GM19239 (cell line): ENCODE measurements at regions not wholly inside any gene's neighbourhood (a gene's known extent, or its start where the extent isn't known, plus 50 kb on each side); places are given as distances from the start of the nearest gene placed in this dataset.
"Not testable (repeated sequence)": the region's sequence is repeated elsewhere in the genome, so short reads cannot be mapped to it uniquely, and the experiment has no call there.

Source experiments
- DNase-seq: peaks from one replicate; pipeline ENCODE4 v3.0.0; 2011; ENCODE audit warnings: low spot score; ENCODE audit not compliant: insufficient read length
- FAIRE-seq: peaks from 2 replicates; lab custom pipeline; 2011; peaks lifted over from hg19 to GRCh38; lab: Jason Lieb, UNC

DNA sequence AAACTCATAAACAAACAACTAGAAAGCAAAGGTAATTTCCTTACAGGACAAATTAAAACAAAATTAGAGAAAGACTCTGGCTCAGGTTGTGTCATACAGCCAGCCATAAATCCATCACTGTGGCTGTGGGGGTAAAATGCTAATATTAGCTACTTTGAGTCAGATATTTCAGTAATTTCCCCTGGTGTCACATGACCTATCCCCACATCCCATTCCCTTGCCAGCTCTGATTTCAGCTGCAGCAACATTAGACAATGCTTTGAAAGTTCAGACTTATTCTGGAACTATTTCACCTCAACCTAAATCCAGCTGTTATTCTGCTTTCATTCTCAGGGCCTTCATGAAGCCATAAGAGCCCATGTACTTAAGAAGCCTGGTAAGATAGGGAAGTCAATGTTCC lies 55.3 kb downstream of the RPL10L start:
- no peak for DNase-seq
- FAIRE-seq = no peak

DNA sequence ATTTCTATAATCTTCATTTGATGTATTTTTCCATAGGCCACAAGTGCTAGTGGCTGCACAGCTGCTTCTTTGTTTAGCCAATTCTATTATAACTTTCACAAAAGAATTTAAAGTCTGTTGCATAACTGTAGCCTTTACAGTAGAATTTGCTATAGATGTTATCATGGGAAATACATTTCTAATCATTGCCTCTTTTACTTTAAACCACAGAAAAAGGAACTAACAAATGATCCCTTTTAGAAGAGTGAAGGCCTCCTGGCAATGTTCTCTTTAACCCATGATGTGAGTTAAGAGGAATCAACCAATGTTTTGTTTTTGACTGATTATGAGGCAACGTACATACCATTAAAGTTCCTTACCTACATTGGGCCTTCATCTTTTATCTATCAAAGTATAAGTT lies 68.8 kb downstream of the RPL10L start:
- FAIRE-seq = no peak
- DNase-seq = no peak

DNA sequence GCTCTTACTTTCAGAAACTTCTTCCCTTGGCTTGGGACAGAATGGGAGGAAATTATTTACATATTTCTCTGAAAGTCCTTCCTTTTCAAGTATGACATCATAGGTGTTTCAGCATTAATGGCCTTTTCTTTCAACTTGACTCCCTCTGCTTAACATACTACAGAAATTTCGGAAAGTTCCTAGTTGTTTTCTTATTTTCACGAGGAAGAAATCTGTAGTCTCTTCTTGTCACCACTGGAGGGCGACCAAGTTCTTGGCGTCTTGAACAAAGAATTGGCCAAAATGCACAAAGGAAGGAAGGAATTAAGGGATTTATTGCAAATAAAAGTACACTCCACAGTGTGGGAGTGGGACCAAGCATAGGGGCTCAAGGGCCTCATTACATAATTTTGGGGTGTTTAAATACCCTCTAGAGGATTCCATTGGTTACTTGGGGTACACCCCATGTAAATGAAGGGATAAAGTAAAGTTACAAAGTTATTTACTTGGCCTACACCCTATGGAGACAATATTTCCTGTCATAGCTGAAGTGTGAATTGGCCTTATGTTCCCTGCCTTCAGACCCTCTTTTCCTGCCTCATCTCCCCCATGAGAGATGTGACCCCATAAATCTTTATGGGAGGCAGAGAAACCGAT lies 70.4 kb downstream of the RPL10L start:
- FAIRE-seq = no peak
- DNase-seq = no peak

DNA sequence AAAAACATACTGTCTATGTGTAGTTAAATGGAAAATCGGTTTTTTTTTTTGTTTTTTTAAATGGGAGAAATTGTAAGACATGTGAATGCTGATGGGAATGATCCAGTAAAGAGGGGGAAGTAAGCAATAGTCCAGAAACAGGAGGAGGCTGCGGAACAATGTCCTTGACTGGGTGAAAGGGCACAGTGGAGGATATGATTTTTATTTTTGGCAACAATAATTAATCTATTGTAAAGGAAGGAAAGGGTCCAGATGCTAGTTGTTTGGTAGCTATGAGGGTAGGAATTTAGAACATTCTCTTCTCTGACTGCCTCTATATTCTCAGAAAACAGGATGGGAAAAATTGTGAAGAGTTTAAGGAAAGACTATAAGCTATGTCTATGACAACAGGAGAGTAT lies 76.6 kb downstream of the RPL10L start:
- no peak for DNase-seq
- FAIRE-seq = no peak

DNA sequence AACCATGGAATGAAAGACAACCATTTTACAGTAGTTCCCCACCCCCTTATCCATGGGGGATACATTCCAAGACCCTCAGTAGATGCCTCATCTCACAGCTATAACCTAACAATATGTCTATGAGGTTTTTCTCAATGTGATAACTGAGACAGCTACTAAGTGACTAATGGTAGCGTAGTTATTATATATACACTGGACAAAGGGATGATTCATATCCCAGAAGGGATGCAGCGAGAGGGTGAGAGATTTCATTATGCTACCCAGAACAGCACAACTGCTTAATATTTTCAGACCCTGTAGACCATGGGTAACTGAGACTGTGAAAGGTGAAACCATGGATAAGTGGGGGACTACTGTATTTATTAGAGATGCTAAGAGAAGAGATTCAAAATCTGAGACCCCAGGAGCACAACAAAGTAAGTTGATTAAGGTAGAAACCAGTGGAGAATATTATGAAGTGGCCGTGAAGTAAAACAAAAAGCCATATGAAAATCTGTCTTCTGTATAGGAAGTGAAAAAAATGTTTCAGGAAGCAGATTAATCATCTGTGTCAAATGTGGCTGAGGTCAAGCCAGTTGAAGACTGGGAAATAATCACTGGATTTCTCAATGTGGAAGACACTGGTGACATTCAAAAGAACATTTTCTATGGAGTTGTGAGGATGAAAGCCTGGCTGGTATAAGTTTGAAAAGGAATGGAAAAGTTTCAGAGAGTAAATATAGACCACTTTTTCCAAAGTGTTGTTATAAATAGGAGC lies 77.2 kb downstream of the RPL10L start:
- DNase-seq = no peak
- FAIRE-seq = no peak

DNA sequence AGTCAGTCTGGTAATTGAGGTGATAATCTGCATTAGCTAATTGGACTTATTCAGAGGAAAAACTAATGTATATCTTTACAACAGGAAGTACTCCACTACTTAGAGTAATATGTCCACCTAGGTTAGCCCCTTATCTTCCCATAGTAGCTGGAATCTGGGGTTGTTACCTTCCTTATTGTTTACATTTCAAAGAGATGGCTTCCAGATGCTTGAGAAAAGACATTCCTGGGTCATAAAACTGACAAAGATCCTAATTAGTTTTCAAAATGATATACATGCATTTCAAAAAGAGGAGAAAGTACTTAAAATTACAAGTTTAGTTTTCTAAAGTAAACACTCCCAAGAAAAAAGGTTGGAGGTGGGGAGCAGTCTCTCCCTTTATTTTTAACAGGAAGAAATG lies 78.1 kb downstream of the RPL10L start:
- FAIRE-seq (no peak), DNase-seq (no peak)

DNA sequence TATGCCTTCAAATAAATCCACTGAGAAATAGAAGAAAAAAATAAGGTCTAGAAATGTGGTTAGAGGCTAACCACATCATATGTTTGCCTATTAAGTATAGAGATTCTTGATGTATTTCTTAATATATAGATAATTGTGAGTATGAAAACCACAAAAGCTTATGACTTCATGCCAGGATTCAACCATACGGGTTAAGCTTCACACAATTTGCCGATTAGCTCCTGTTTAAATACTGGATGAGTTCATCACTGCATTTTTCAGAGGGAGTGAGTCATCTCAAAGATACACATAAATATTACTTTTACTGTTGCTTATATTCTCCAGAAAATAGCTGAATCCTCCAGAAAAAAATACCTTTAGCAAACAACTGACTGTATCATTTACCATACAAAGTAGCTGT lies 79.6 kb downstream of the RPL10L start:
- no peak for FAIRE-seq
- DNase-seq = no peak

DNA sequence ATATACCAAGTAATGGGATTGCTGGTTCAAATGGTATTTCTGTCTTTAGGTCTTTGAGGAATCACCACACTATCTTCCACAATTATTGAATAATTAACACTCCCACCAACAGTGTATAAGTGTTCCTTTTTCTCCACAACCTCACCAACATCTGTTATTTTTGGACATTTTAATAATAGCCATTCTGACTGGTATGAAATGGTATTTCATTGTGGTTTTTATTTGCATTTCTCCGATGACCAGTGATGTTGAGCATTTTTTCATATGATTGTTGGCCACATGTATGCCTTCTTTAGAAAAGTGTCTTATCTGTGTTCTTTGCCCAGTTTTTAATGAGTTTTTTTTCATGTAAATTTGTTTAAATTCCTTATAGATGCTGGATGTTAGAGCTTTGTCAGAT lies 83.4 kb downstream of the RPL10L start:
- DNase-seq = not testable (repeated sequence)

DNA sequence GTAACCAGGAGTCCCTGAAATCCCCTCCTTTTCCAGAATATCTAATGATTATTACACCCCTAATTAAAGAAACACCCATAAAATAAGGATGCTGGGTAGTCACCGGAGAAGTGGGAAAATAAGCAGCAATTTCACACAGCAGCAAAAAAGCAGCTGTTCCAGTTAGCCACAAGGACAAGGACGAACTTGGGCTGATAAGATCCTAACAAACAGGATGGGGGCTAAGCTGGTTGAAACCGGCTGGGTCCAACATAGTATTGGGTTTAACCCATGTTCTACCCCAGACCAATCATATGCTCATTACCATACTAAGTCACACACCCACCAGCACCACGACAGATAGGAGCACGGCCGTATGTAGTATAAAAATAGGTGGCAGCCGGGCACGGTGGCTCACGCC lies 100.7 kb downstream of the RPL10L start:
- no peak for FAIRE-seq
- no peak for DNase-seq

More for the DNA sequence above, 83.4 kb downstream of the RPL10L start:
- FAIRE-seq = not testable (repeated sequence)

DNA sequence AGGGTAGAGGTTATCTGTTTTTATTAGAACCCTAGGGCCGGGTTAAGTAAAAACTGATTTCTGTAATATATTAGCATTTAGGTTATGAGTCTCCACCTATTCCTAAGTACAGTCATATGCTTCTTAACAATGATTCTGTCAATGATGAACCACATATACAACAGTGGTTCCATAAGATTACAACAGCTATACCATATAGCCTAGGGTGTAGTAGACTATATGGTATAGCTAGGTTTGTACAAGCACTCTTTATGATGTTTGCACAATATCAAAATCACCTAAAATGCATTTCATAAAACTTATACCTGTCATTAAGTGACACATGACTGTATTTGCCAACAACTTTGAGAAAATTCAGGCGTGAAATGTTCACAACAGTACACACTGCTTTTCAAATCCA lies 110.6 kb downstream of the RPL10L start:
- DNase-seq (no peak), FAIRE-seq (no peak)

DNA sequence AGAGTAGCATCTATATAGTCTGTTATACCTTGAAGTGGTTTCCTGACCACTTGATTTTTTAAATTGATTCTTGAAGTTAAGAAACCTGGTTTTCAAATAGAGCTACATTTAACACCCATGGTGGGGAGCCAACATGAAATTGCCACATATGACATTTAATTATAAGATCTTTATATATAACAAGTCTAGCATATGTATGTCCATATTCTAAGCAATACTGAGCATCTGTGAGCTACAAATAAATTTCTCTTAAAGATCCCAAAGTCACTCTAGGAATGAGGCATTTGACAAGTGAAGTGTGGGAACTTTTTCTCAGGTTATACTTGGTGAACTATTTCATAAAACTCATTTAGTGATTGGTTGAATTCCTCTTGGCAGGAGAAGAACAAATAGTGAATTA lies 132.5 kb downstream of the RPL10L start:
- DNase-seq = no peak
- FAIRE-seq = no peak

DNA sequence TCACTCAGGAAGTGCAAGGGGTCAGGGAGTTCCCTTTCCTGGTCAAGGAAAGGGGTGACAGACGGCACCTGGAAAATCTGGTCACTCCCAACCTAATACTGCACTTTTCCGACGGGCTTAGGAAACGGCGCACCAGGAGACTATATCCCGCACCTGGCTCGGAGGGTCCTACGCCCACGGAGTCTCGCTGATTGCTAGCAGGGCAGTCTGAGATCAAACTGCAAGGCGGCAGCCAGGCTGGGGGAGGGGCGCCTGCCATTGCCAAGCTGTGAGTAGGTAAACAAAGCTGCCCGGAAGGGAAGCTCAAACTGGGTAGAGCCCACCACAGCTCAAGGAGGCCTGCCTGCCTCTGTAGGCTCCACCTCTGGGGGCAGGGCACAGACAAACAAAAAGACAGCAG lies 142.8 kb downstream of the RPL10L start:
- not testable (repeated sequence) for FAIRE-seq, DNase-seq

DNA sequence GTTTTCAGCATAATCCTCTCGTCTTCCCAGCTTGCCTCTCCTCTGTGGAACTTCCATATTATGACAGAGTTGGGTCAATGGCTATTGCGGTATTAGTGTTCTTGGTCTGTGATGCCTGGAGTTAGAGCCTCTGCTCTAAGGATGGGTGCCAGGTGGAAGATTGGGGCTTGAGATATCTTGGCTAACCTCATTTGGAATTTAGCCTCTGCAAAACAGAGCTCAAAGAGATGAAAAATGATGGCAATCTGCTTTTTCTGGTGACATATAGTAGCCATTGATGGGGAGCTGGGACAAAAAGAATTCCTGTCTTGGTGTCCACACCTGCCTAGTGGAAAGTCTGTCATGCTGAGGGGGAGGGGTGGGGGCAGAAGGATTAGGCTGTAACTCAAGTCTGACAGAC lies 152.1 kb downstream of the RPL10L start:
- DNase-seq (no peak), FAIRE-seq (no peak)

DNA sequence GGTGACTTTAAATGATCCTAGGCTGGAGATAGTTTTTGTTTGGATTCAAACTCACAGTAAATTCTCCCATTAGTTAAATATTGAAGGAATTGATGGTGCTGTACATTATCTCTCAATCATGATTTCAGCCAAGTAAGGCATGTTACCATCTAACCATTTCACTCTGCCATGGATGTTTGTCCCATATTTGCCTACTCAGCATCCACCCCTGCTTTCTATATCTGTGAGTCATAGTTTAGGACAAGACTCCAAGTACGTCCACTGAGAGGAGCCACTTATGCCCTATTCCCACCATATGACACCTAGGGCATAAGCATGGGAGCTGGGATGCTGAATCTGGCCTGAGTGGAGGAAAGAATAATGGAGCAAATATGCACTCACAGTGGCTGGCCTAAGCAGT lies 155.2 kb downstream of the RPL10L start:
- no peak for FAIRE-seq
- DNase-seq = no peak

DNA sequence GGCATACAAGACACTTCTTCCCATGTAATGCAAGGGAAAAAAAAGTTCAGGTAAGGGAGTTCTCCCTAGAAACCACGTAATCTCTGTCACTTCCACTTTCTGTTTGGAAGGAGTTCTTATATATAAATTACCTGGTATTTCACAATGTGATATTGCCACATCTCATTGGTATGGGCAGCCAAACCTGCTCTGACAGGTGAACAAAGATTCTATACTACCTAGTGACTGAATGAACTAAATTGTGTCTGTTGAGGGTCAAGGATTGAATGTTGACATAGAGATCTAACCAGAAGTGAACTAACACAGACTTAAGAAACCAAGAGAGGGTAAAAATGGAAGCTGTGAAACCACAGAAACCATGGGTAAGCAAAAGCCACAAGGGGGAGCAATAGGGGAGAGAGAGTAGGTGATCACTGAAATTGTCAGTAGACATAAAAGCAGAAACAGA lies 161.3 kb downstream of the RPL10L start:
- FAIRE-seq = no peak
- DNase-seq = peak; percentile 1

DNA sequence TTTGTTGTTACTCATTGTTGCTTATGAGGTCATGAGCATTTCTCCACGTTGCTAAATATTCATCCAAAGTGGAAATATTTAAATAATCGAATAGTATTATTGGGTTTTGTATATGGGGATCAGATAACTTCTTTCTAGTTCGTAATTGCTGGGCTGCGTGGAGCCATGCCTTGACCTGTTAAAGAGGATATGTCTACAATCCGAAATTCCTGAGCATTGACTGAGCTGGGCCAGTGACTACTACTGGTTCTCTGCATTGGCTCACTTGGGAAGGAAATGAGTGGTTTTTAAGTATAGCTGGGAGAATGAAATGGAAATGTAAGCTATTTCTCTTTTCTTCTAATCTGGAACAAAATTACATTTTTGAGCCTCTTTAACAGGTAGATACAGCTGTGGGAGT lies 163.2 kb downstream of the RPL10L start:
- DNase-seq (no peak), FAIRE-seq (no peak)

DNA sequence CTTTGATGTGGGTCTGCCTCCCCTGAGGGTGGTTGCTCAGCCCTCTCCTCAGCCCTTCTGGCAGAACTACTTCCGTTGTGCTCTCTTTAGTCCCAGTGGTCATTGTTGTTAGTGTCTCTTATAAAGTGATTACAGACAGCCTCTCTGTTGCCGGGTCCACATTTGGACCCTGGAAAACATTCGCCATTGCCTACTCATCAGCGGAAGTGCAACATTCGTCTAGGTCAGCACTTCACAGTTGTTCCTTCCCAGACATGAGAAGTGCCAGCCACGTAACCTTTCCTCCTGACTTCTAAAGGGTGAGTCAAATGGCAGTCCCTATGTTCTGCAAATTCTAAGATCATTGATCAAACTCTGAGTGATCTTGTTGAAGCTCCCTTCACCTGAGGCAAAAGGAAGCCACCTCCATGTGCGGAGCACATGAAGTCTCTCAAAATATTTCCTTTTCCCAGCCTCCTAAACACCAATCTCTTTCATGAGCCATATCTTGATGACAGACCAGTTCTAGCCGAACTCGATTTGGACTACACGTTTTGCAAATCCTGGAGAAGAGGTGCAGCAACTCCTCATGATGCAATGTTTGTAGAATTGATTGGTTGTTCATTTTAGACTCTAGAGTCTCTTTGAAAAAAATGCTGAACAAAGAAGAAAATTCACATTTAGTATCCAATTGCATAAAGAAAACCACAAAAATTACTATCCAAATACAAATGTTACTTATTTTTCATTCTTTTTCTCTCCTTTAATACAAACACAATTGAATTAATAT lies 163.8 kb downstream of the RPL10L start:
- no peak for FAIRE-seq
- no peak for DNase-seq

DNA sequence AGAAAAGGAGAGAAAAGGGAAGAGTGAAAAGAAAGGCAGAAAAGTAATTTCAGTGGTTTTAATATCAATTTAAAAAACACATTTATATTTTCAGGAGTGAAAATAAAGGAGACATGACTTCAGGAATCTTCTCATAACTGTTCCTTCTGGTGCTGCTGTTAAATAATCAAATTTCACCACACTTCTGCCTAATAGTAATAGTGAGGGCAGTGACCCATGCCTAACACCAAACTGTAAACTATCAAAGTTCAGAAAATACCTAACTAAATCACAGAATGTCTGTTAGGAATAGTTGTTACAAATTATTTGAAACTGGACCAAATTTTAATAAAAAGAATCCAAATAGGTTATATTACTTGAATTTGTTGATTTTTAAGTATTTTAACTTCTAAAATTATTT lies 169.4 kb downstream of the RPL10L start:
- FAIRE-seq (no peak), DNase-seq (no peak)

DNA sequence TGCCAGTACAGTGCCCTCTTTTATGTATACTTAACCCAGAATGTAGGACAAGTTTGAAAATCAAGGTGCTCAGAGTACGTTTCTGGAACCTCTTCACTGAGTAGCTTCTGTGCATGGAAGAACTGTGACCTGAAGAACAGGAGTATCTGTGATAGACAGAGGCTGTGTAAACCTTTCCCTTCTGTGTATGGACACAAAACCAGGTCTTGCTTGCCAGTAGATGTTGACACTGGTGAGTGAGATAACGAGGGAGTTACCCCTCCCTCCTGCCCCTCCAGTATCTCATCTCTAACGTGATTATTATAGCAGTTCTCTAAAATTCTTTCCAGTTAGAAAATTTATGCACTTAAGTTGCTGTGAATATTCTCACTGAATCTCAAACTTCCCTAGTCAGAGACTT lies 170.8 kb downstream of the RPL10L start:
- DNase-seq (no peak), FAIRE-seq (no peak)

DNA sequence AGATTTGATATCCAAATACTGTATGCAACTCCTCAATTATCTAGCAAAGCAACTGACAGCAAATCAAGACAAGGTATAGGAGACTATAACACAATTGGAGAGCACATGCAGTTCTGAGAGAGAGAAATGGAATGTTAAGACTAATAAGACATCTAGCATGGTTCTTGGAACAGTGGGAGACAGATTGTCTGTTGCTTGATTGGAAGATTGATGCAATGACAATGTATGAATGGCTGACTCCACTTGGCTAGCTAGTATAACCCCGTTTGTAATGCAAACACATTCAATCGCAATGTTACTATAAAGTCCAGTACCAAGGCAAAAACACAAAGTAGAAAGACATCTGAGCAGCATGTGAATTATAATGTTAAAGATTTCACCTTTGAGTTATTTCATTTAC lies 179.3 kb downstream of the RPL10L start:
- no peak for FAIRE-seq

DNA sequence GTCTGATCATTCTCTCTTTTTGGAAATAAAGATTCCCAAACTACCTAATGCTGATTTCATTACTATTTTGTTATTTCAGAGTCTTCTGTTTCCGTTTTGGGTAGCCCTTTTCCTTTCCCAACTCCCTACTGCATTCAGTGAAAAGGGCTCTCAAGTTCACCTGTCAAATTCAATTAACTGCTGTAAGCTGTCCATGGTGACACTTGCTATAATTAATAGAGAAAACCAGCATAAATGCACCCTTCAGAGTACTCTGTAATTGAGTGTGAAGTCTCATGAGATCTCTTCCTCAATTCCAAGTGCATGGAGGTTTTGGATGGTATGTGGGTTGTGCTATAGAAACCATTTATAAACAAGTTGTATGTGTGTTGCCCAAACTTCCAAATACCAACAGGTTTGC lies 187.2 kb downstream of the RPL10L start:
- FAIRE-seq = no peak
- no peak for DNase-seq

More for the DNA sequence above, 179.3 kb downstream of the RPL10L start:
- DNase-seq = no peak
